ENCODE measurements at regions not wholly inside any gene's neighbourhood (a gene's known extent, or its start where the extent isn't known, plus 50 kb on each side); places are given as distances from the start of the nearest gene placed in this dataset.
A peak's percentile ranks its signal among the peaks of the same experiment; 100 is the strongest.

GRCh38 chr2:18752667-18753422, 163.5 kb upstream of the NT5C1B start:
- DNase-seq: no peak

GRCh38 chr2:18752022-18752493, 162.7 kb upstream of the NT5C1B start:
- DNase-seq: no peak

- DNase-seq: no peak
Measured at GRCh38 chr2:18750672-18751554, 161.5 kb upstream of the NT5C1B start.

GRCh38 chr2:18749912-18750526, 160.7 kb upstream of the NT5C1B start:
- peak; percentile 56 for DNase-seq

GRCh38 chr2:18745431-18746272, 156.3 kb upstream of the NT5C1B start:
- DNase-seq: no peak

- no peak for DNase-seq
Measured at GRCh38 chr2:18741895-18742732, 152.7 kb upstream of the NT5C1B start.

- no peak for DNase-seq
Measured at GRCh38 chr2:18741191-18741590, 151.8 kb upstream of the NT5C1B start.

GRCh38 chr2:18740474-18740881, 151.1 kb upstream of the NT5C1B start:
- DNase-seq: no peak

GRCh38 chr2:18731666-18732065, 142.3 kb upstream of the NT5C1B start:
- DNase-seq: no peak

GRCh38 chr2:18724371-18725145, 135.2 kb upstream of the NT5C1B start:
- DNase-seq: no peak

GRCh38 chr2:18723219-18723618, 133.8 kb upstream of the NT5C1B start:
- DNase-seq: no peak

- DNase-seq: no peak
Measured at GRCh38 chr2:18722101-18722500, 132.7 kb upstream of the NT5C1B start.

- no peak for DNase-seq
Measured at GRCh38 chr2:18721038-18721922, 131.9 kb upstream of the NT5C1B start.

- DNase-seq: no peak
Measured at GRCh38 chr2:18719978-18720775, 130.8 kb upstream of the NT5C1B start.

GRCh38 chr2:18708203-18708715, 118.9 kb upstream of the NT5C1B start:
- no peak for DNase-seq

GRCh38 chr2:18706001-18706400, 116.6 kb upstream of the NT5C1B start:
- no peak for DNase-seq

- no peak for DNase-seq
Measured at GRCh38 chr2:18704276-18704675, 114.9 kb upstream of the NT5C1B start.

- DNase-seq: no peak
Measured at GRCh38 chr2:18703555-18703954, 114.2 kb upstream of the NT5C1B start.

GRCh38 chr2:18701981-18702380, 112.6 kb upstream of the NT5C1B start:
- DNase-seq: no peak
